Vagina (tissue), 2 donors: ENCODE measurements at regions not wholly inside any gene's neighbourhood (a gene's known extent, or its start where the extent isn't known, plus 50 kb on each side); places are given as distances from the start of the nearest gene placed in this dataset.

Experiments used
- DNase-seq, 2 donors: peaks; one replicate each; pipeline ENCODE4 v3.0.0-alpha.2; 2017; ENCODE audit errors: extremely low spot score in 2 of 2
- H3K27ac ChIP-seq: fragments of 200-600 bp; sonication (generic); one replicate; pipeline ENCODE4 v1.5.1; 2019
- H3K27me3 ChIP-seq: fragments of 200-600 bp; sonication (generic); one replicate; pipeline ENCODE4 v1.5.1; 2019
- H3K36me3 ChIP-seq, 2 donors: fragments of 200-600 bp; sonication (generic); one replicate each; pipeline ENCODE4 v1.5.1; 2017 to 2019
- H3K4me1 ChIP-seq: fragments of 200-600 bp; sonication (generic); one replicate; pipeline ENCODE4 v1.5.1; 2019
- H3K4me3 ChIP-seq, 2 donors: fragments of 200-600 bp; sonication (generic); 1 replicate in 1 of 2; 2 replicates in 1 of 2; pipeline ENCODE4 v1.5.1; 2016 to 2019
- H3K9me3 ChIP-seq: fragments of 200-600 bp; sonication (generic); one replicate; pipeline ENCODE4 v1.5.1; 2019
- CTCF ChIP-seq, 3 experiments: fragments of 450-650 bp in 2 of 3; fragments of 200-600 bp in 1 of 3; sonication (generic) in 1 of 3; IDR thresholded peaks; one replicate each; pipeline ENCODE4 v1.5.1; 2017 to 2019; ENCODE audit warnings: antibody characterized with exemption in 3 of 3, mild to moderate bottlenecking in 2 of 3, moderate library complexity in 2 of 3
- POLR2A ChIP-seq, 2 donors: fragments of 450-650 bp; IDR thresholded peaks; one replicate each; pipeline ENCODE4 v1.6.1; 2017; ENCODE audit warnings: antibody characterized with exemption in 2 of 2, mild to moderate bottlenecking in 2 of 2, moderate library complexity in 2 of 2
- POLR2AphosphoS5 ChIP-seq, 2 donors: sonication (generic); formaldehyde crosslinking; IDR thresholded peaks; one replicate each; pipeline ENCODE4 v1.9.0; 2017; ENCODE audit warnings: antibody characterized with exemption in 2 of 2, mild to moderate bottlenecking in 2 of 2, low read depth in 1 of 2; ENCODE audit not compliant: insufficient read depth in 1 of 2
- intact Hi-C: fragments of 100-400 bp; cut with DNase I; formaldehyde crosslinking; loops from one replicate; pipeline ENCODE4 v1.15.1; 2023

GRCh38 chr2:235399895-235400294 is 93.9 kb upstream of the AGAP1 start:
- no peak overlapping the region for H3K4me3 ChIP-seq
- H3K36me3 ChIP-seq = no peaks in the 10 kb centered on the region
- no peak overlapping the region for H3K27ac ChIP-seq
- no peaks in the 10 kb centered on the region for H3K9me3 ChIP-seq
- intact Hi-C loops = no loop called here
- TF ChIP-seq CTCF (IDR thresholded peaks at IDR 0.05) (no peak), POLR2AphosphoS5 (IDR thresholded peaks at IDR 0.05; ENCODE audit: insufficient read depth in 1 of 2, low read depth in 1 of 2) (no peak), POLR2A (IDR thresholded peaks at IDR 0.05) (no peak)
- no peak for DNase-seq
- no peaks in the 10 kb centered on the region for H3K27me3 ChIP-seq
- no peaks in the 10 kb centered on the region for H3K4me1 ChIP-seq

GRCh38 chr2:235402422-235402821 is 91.4 kb upstream of the AGAP1 start:
- Histone ChIP-seq H3K9me3 (no peaks in the 10 kb centered on the region), H3K27me3 (no peaks in the 10 kb centered on the region), H3K36me3 (no peaks in the 10 kb centered on the region), H3K4me3 (no peak overlapping the region), H3K4me1 (no peaks in the 10 kb centered on the region), H3K27ac (no peak overlapping the region)
- intact Hi-C loops = no loop called here
- no peak for TF ChIP-seq POLR2A (IDR thresholded peaks at IDR 0.05)
- TF ChIP-seq CTCF (IDR thresholded peaks at IDR 0.05) = no peak
- DNase-seq = no peak

GRCh38 chr2:235405612-235406361 is 88.1 kb upstream of the AGAP1 start:
- H3K36me3 ChIP-seq = no peaks in the 10 kb centered on the region
- intact Hi-C loops = no loop called here
- no peaks in the 10 kb centered on the region for H3K27me3 ChIP-seq
- H3K27ac ChIP-seq = no peak overlapping the region
- no peak for TF ChIP-seq POLR2AphosphoS5 (IDR thresholded peaks at IDR 0.05; ENCODE audit: insufficient read depth in 1 of 2, low read depth in 1 of 2)
- TF ChIP-seq POLR2A (IDR thresholded peaks at IDR 0.05) = no peak
- no peak for TF ChIP-seq CTCF (IDR thresholded peaks at IDR 0.05)
- no peak overlapping the region for H3K4me3 ChIP-seq
- H3K4me1 ChIP-seq = no peaks in the 10 kb centered on the region
- H3K9me3 ChIP-seq = no peaks in the 10 kb centered on the region
- no peak for DNase-seq

- H3K4me1 ChIP-seq = no peaks in the 10 kb centered on the region
- TF ChIP-seq POLR2AphosphoS5 (IDR thresholded peaks at IDR 0.05; ENCODE audit: insufficient read depth in 1 of 2, low read depth in 1 of 2) (no peak), CTCF (IDR thresholded peaks at IDR 0.05) (no peak), POLR2A (IDR thresholded peaks at IDR 0.05) (no peak)
- no peaks in the 10 kb centered on the region for H3K9me3 ChIP-seq
- intact Hi-C loops = no loop called here
- no peak overlapping the region for H3K4me3 ChIP-seq
- no peaks in the 10 kb centered on the region for H3K36me3 ChIP-seq
- no peak overlapping the region for H3K27ac ChIP-seq
- no peak for DNase-seq
- no peaks in the 10 kb centered on the region for H3K27me3 ChIP-seq
Measured at GRCh38 chr2:235406430-235406829, 87.4 kb upstream of the AGAP1 start.

GRCh38 chr2:235411905-235412485 is 81.8 kb upstream of the AGAP1 start:
- TF ChIP-seq POLR2A (IDR thresholded peaks at IDR 0.05) = no peak
- TF ChIP-seq CTCF (IDR thresholded peaks at IDR 0.05) = no peak
- TF ChIP-seq POLR2AphosphoS5 (IDR thresholded peaks at IDR 0.05; ENCODE audit: insufficient read depth in 1 of 2, low read depth in 1 of 2) = no peak
- Histone ChIP-seq H3K4me1 (no peaks in the 10 kb centered on the region), H3K36me3 (no peaks in the 10 kb centered on the region), H3K4me3 (no peak overlapping the region), H3K9me3 (no peaks in the 10 kb centered on the region), H3K27me3 (no peaks in the 10 kb centered on the region), H3K27ac (no peak overlapping the region)
- DNase-seq = no peak
- intact Hi-C loops = no loop called here
